Endothelial cell of umbilical vein (primary cell): ENCODE measurements at regions not wholly inside any gene's neighbourhood (a gene's known extent, or its start where the extent isn't known, plus 50 kb on each side); places are given as distances from the start of the nearest gene placed in this dataset.

Source experiments
- BruUV-seq: library from RNA; stranded (reverse); fragments of 400-500 nt; replicated peaks from 2 replicates; lab custom pipeline; 2021; lab: Mats Ljungman, UMichigan
- CTCF ChIA-PET: fragments of 300-600, 350-600 bp; sonication (Branson Sonifier 250); formaldehyde crosslinking; loops from one replicate; lab custom pipeline; 2021; ENCODE audit warnings: antibody characterized with exemption, inconsistent platforms; lab: Charles Lee
- POLR2A ChIA-PET: fragments of 300-600, 350-600 bp; sonication (Branson Sonifier 250); formaldehyde crosslinking; loops from one replicate; lab custom pipeline; 2021; ENCODE audit warnings: antibody characterized with exemption, inconsistent platforms; lab: Charles Lee
- DNase-seq: peaks from one replicate; pipeline ENCODE4 v3.0.0-alpha.2; 2011; ENCODE audit warnings: low read depth, low spot score
- FAIRE-seq: peaks from 2 replicates; lab custom pipeline; 2011; peaks lifted over from hg19 to GRCh38; lab: Jason Lieb, UNC
- H2AFZ ChIP-seq: 2 replicates; pipeline ENCODE4 v1.6.0; 2012; ENCODE audit warnings: low read depth, low read length, control low read depth, inconsistent platforms
- H3K27ac ChIP-seq: 2 replicates; pipeline ENCODE4 v1.5.1; 2011; ENCODE audit warnings: low read depth, mild to moderate bottlenecking, control low read depth, low read length, moderate library complexity; ENCODE audit not compliant: insufficient read depth
- H3K27me3 ChIP-seq, 2 experiments: 2 replicates each; pipeline versions ENCODE4 v1.6.0 to v1.6.1; 2011; ENCODE audit warnings: low read length in 2 of 2, mixed read lengths in 1 of 2; ENCODE audit not compliant: control insufficient read depth in 2 of 2, insufficient read depth in 2 of 2
- H3K36me3 ChIP-seq, 2 experiments: 2 replicates in 1 of 2; 3 replicates in 1 of 2; pipeline ENCODE4 v1.5.1; 2011; ENCODE audit warnings: low read length in 2 of 2, mild to moderate bottlenecking in 1 of 2, moderate library complexity in 1 of 2; ENCODE audit not compliant: control insufficient read depth in 2 of 2, insufficient read depth in 2 of 2; ENCODE audit errors: extremely low read depth in 1 of 2
- H3K4me1 ChIP-seq: 3 replicates; pipeline ENCODE4 v1.5.1; 2011; ENCODE audit warnings: mild to moderate bottlenecking, low read length; ENCODE audit not compliant: control insufficient read depth, insufficient read depth; ENCODE audit errors: extremely low read depth
- H3K4me2 ChIP-seq: 2 replicates; pipeline ENCODE4 v1.6.1; 2011; ENCODE audit warnings: low read length, control low read depth, mixed read lengths; ENCODE audit not compliant: insufficient read depth
- H3K4me3 ChIP-seq, 3 experiments: fragments of 200-600 bp in 1 of 3; sonication (generic), shearing (Covaris generic) in 1 of 3; replicated peaks in 1 of 3; 2 replicates each; pipeline ENCODE4 v1.5.1; 2011 to 2016; ENCODE audit warnings: control low read depth in 3 of 3, low read length in 3 of 3, mild to moderate bottlenecking in 2 of 3, inconsistent platforms in 1 of 3, low read depth in 1 of 3, moderate library complexity in 1 of 3; ENCODE audit not compliant: insufficient read depth in 1 of 3
- H3K79me2 ChIP-seq: 2 replicates; pipeline ENCODE4 v1.6.0; 2012; ENCODE audit warnings: low read length, inconsistent platforms; ENCODE audit not compliant: control insufficient read depth, insufficient read depth
- H3K9ac ChIP-seq: replicated peaks from 2 replicates; pipeline ENCODE3; 2011; ENCODE audit warnings: low read length, control low read depth; ENCODE audit not compliant: insufficient read depth; ENCODE audit errors: extremely low read depth
- H3K9me1 ChIP-seq: replicated peaks from 3 replicates; pipeline ENCODE4 v1.6.0; 2011; ENCODE audit warnings: mild to moderate bottlenecking, low read length; ENCODE audit not compliant: control insufficient read depth, insufficient read depth; ENCODE audit errors: extremely low read depth
- H3K9me3 ChIP-seq: replicated peaks from 2 replicates; pipeline ENCODE4 v1.5.1; 2012; ENCODE audit warnings: low read length, inconsistent platforms; ENCODE audit not compliant: control insufficient read depth, insufficient read depth
- H4K20me1 ChIP-seq: replicated peaks from 2 replicates; pipeline ENCODE3; 2011; ENCODE audit warnings: mild to moderate bottlenecking, low read length; ENCODE audit not compliant: control insufficient read depth, insufficient read depth; ENCODE audit errors: extremely low read depth
- CTCF ChIP-seq, 2 donors: IDR thresholded peaks; 1 replicate in 1 of 2; 2 replicates in 1 of 2; pipeline ENCODE4 v1.5.1; 2011; ENCODE audit warnings: low read length in 2 of 2, mild to moderate bottlenecking in 2 of 2, moderate library complexity in 2 of 2, control low read depth in 1 of 2, inconsistent platforms in 1 of 2, low read depth in 1 of 2; ENCODE audit not compliant: insufficient read depth in 1 of 2; ENCODE audit errors: extremely low read depth in 1 of 2
- EZH2 ChIP-seq: IDR thresholded peaks from 2 replicates; pipeline ENCODE4 v1.6.1; 2012; ENCODE audit warnings: borderline replicate concordance, low read depth, mild to moderate bottlenecking, moderate library complexity, low read length, inconsistent platforms; ENCODE audit not compliant: severe bottlenecking
- FOS ChIP-seq: IDR thresholded peaks from 2 replicates; pipeline ENCODE4 v1.6.1; 2011; ENCODE audit warnings: mild to moderate bottlenecking, low read length, moderate library complexity, borderline replicate concordance; ENCODE audit not compliant: insufficient read depth
- GATA2 ChIP-seq: IDR thresholded peaks from 2 replicates; pipeline ENCODE4 v1.7.0; 2011; ENCODE audit warnings: low read depth, mild to moderate bottlenecking, moderate library complexity, mixed read lengths, low read length; ENCODE audit not compliant: insufficient read length, insufficient read depth
- JUN ChIP-seq: IDR thresholded peaks from 2 replicates; pipeline ENCODE4 v1.6.1; 2011; ENCODE audit warnings: borderline replicate concordance, low read depth; ENCODE audit not compliant: insufficient read length, insufficient read depth
- MYC ChIP-seq: IDR thresholded peaks from one replicate; pipeline ENCODE4 v1.6.1; 2011; ENCODE audit warnings: mild to moderate bottlenecking, low read depth, low read length
- POLR2A ChIP-seq: IDR thresholded peaks from 2 replicates; pipeline ENCODE4 v1.6.1; 2012; ENCODE audit warnings: low read depth, mild to moderate bottlenecking, control low read depth, low read length
- POLR2AphosphoS5 ChIP-seq: IDR thresholded peaks from 2 replicates; pipeline ENCODE4 v1.6.1; 2012; ENCODE audit warnings: low read depth, mild to moderate bottlenecking, control low read depth, low read length, moderate library complexity; ENCODE audit not compliant: insufficient read depth
- dilution Hi-C: fragments of 300-500 bp; cut with MboI; formaldehyde crosslinking; loops from one replicate; pipeline ENCODE4 v1.15.0; 2019; ENCODE audit warnings: low sequenced_read_pairs; ENCODE audit not compliant: extremely low pct_ligation_motif_present
- intact Hi-C: fragments of 100-400 bp; cut with micrococcal nuclease; formaldehyde crosslinking; loops from one replicate; pipeline ENCODE4 v1.10.0; 2022
- TF ChIP-seq, protein P1 (sequence below): IDR thresholded peaks from 2 replicates; pipeline ENCODE4 v1.6.1; 2011; ENCODE audit not compliant: insufficient read depth, insufficient read length

DNA sequence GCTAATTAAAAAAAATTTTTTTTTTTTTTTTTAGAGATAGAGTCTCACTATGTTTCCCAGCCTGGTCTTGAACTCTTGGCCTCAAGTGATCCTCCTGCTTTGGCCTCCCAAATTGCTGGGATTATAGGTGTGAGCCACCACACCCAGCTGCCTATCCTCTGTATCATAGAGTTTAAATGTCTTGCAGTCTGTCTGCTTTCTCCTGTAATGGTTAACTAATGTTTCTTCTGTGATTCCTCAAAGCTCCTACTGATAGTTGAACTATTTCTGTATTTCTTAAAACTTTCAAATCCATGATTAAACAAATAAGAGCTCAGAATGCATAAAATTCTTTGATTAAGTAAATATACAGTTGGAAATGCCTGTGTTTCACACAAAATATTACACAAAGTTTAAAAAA is 115.4 kb upstream of the TPM1 start:
- H4K20me1 ChIP-seq = no peaks in the 10 kb centered on the region
- ChIA-PET CTCF (interaction anchor here (0.7 to 2.2 kb wide), 4 partner anchors 21 to 120 kb away, joined by 3 to 11 read pairs (median 3); no protein-coding TSS in a partner anchor), POLR2A (no interaction called here)
- H3K4me1 ChIP-seq = peaks cover 21% of the 10 kb centered on the region
- H3K4me3 ChIP-seq = no peak overlapping the region
- no TSS peak for BruUV-seq
- dilution Hi-C loops (no loop called here), intact Hi-C loops (loop anchor here (10.0 kb wide), 1 partner anchor 142 kb away; no protein-coding TSS in a partner anchor)
- no peak overlapping the region for H3K9ac ChIP-seq
- H3K4me2 ChIP-seq = no peak overlapping the region
- no peaks in the 10 kb centered on the region for H3K79me2 ChIP-seq
- FAIRE-seq (no peak), DNase-seq (no peak)
- no peaks in the 10 kb centered on the region for H3K36me3 ChIP-seq
- no peaks in the 10 kb centered on the region for H3K9me1 ChIP-seq
- no peaks in the 10 kb centered on the region for H3K27me3 ChIP-seq
- H2AFZ ChIP-seq = no peak overlapping the region
- H3K27ac ChIP-seq = no peak overlapping the region
- TF ChIP-seq EZH2 (no peak), POLR2A (no peak), JUN (no peak), GATA2 (no peak), MYC (no peak), CTCF (IDR thresholded peaks at IDR 0.05; ENCODE audit: extremely low read depth in 1 of 2, insufficient read depth in 1 of 2, low read depth in 1 of 2, low read length in 2 of 2) (no peak), POLR2AphosphoS5 (no peak), FOS (no peak)
- TF ChIP-seq, protein P1, sequence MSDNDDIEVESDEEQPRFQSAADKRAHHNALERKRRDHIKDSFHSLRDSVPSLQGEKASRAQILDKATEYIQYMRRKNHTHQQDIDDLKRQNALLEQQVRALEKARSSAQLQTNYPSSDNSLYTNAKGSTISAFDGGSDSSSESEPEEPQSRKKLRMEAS = no peak
- H3K9me3 ChIP-seq = no peaks in the 10 kb centered on the region
